Aorta (tissue), 5 donors: ENCODE measurements at regions not wholly inside any gene's neighbourhood (a gene's known extent, or its start where the extent isn't known, plus 50 kb on each side); places are given as distances from the start of the nearest gene placed in this dataset.
"Not testable (repeated sequence)": the region's sequence is repeated elsewhere in the genome, so short reads cannot be mapped to it uniquely, and the experiment has no call there.

Source experiments
- ATAC-seq: fragments of 200-7000 bp; cut with Tn5 transposase; one replicate; pipeline ENCODE4 v1.9.1; 2022; ENCODE audit warnings: moderate library complexity; ENCODE audit not compliant: low FRiP score
- DNase-seq, 2 donors: peaks; one replicate each; pipeline ENCODE4 v3.0.0-alpha.2; 2020
- H3K27ac ChIP-seq, 2 donors: one replicate each; pipeline ENCODE4 v1.5.1; 2013; ENCODE audit warnings: low read length in 2 of 2, mild to moderate bottlenecking in 2 of 2, moderate library complexity in 2 of 2, control low read depth in 1 of 2, inconsistent platforms in 1 of 2, low read depth in 1 of 2
- H3K27me3 ChIP-seq, 2 donors: one replicate each; pipeline ENCODE4 v1.6.1; 2013; ENCODE audit warnings: control low read depth in 1 of 2, low read length in 1 of 2, mild to moderate bottlenecking in 1 of 2, moderate library complexity in 1 of 2; ENCODE audit not compliant: insufficient read depth in 2 of 2, control insufficient read depth in 1 of 2
- H3K36me3 ChIP-seq, 2 donors: one replicate each; pipeline ENCODE4 v1.6.1; 2013; ENCODE audit warnings: control low read depth in 1 of 2, low read length in 1 of 2, mild to moderate bottlenecking in 1 of 2; ENCODE audit not compliant: insufficient read depth in 2 of 2, control insufficient read depth in 1 of 2
- H3K4me1 ChIP-seq, 2 donors: one replicate each; pipeline ENCODE4 v1.6.1; 2013; ENCODE audit warnings: low read length in 2 of 2, control low read depth in 1 of 2, mild to moderate bottlenecking in 1 of 2, moderate library complexity in 1 of 2; ENCODE audit not compliant: insufficient read depth in 2 of 2, control insufficient read depth in 1 of 2
- H3K4me3 ChIP-seq, 2 donors: one replicate each; pipeline ENCODE4 v1.5.1; 2013; ENCODE audit warnings: low read length in 2 of 2, control low read depth in 1 of 2, mild to moderate bottlenecking in 1 of 2
- H3K9me3 ChIP-seq: one replicate; pipeline ENCODE4 v1.6.1; 2013; ENCODE audit warnings: mild to moderate bottlenecking, low read length; ENCODE audit not compliant: control insufficient read depth
- WGBS, 2 donors: extraction: QIAGEN DNeasy Blood & Tissue Kit; methylation state at CpG; one replicate each; pipeline ENCODE4 v1.1.7; 2013; 5-methylcytosine and 5-hydroxymethylcytosine counted together
- intact Hi-C, 2 donors: fragments of 100-400 bp; cut with DNase I; formaldehyde crosslinking; loops; one replicate each; pipeline versions ENCODE4 v1.14.2 to v1.15.0; 2022
- donor health status: healthy with polysubstance abuse.
- donor health status: Bipolar disorder and iron deficiency.
- donor health status: DM: no; HTN: no; CAD: no.
- donor health status: DM: no; HTN: no; CAD: no.
- donor health status: DM: yes; HTN: yes; CAD: no.

- ATAC-seq: no peak
- Histone ChIP-seq H3K4me3 (no peak overlapping the region), H3K27ac (no peak overlapping the region), H3K9me3 (no peaks in the 10 kb centered on the region), H3K27me3 (peaks cover 0 to 1% of the 10 kb centered on the region in 2 donors), H3K36me3 (no peaks in the 10 kb centered on the region), H3K4me1 (no peaks in the 10 kb centered on the region)
- 71 to 74% methylated on average over 6 of the region's 6 CpGs for WGBS, 2 donors
- no peak for DNase-seq
- intact Hi-C loops: no loop called here
These were observed 279.8 kb upstream of the GOT2 start for GRCh38 chr16:59013930-59014329.

- Histone ChIP-seq H3K9me3 (peaks cover 2% of the 10 kb centered on the region), H3K27ac (no peak overlapping the region), H3K27me3 (no peaks in the 10 kb centered on the region), H3K4me3 (no peak overlapping the region), H3K36me3 (no peaks in the 10 kb centered on the region), H3K4me1 (no peaks in the 10 kb centered on the region)
- 83 to 88% methylated on average over 5 of the region's 5 CpGs for WGBS, 2 donors
- no peak for DNase-seq
- intact Hi-C loops: no loop called here
- ATAC-seq: no peak
These were observed 265.6 kb upstream of the GOT2 start for GRCh38 chr16:58999762-59000161.

- H3K36me3 ChIP-seq, DNase-seq, intact Hi-C loops, H3K27ac ChIP-seq, H3K4me1 ChIP-seq, H3K27me3 ChIP-seq, H3K9me3 ChIP-seq, ATAC-seq, H3K4me3 ChIP-seq: not testable (repeated sequence)
- WGBS, 2 donors: 56 to 66% methylated on average over 8 of the region's 8 CpGs
These were observed 258.6 kb upstream of the GOT2 start for GRCh38 chr16:58992755-58993154.

GRCh38 chr16:58983181-58983965, 249.3 kb upstream of the GOT2 start:
- H3K36me3 ChIP-seq, H3K4me3 ChIP-seq, ATAC-seq, H3K27me3 ChIP-seq, intact Hi-C loops, H3K4me1 ChIP-seq, H3K9me3 ChIP-seq, H3K27ac ChIP-seq, DNase-seq: not testable (repeated sequence)
- WGBS, 2 donors: 89% methylated on average over 19 of the region's 19 CpGs

- WGBS, 2 donors: 67 to 82% methylated on average over 1 of the region's 1 CpG
- no peaks in the 10 kb centered on the region for H3K9me3 ChIP-seq
- H3K27me3 ChIP-seq: no peaks in the 10 kb centered on the region
- no peaks in the 10 kb centered on the region for H3K36me3 ChIP-seq
- H3K4me1 ChIP-seq: no peaks in the 10 kb centered on the region
- ATAC-seq (no peak), DNase-seq (no peak)
- intact Hi-C loops: no loop called here
- H3K27ac ChIP-seq: no peak overlapping the region
- H3K4me3 ChIP-seq: no peak overlapping the region
These were observed 236.7 kb upstream of the GOT2 start for GRCh38 chr16:58970775-58971174.

- no peak for DNase-seq
- no peak for ATAC-seq
- Histone ChIP-seq H3K27me3 (no peaks in the 10 kb centered on the region), H3K36me3 (no peaks in the 10 kb centered on the region), H3K4me3 (no peak overlapping the region), H3K27ac (no peak overlapping the region), H3K9me3 (peaks cover 1% of the 10 kb centered on the region), H3K4me1 (no peaks in the 10 kb centered on the region)
- WGBS, 2 donors: 53 to 63% methylated on average over 3 of the region's 3 CpGs
- intact Hi-C loops: no loop called here
These were observed 229.4 kb upstream of the GOT2 start for GRCh38 chr16:58963479-58963878.

GRCh38 chr16:58962811-58963210, 228.7 kb upstream of the GOT2 start:
- H3K4me3 ChIP-seq: no peak overlapping the region
- DNase-seq (no peak), ATAC-seq (no peak)
- 73 to 81% methylated on average over 1 of the region's 1 CpG for WGBS, 2 donors
- intact Hi-C loops: no loop called here
- H3K36me3 ChIP-seq: no peaks in the 10 kb centered on the region
- peaks cover 1% of the 10 kb centered on the region for H3K9me3 ChIP-seq
- no peaks in the 10 kb centered on the region for H3K4me1 ChIP-seq
- H3K27ac ChIP-seq: no peak overlapping the region
- H3K27me3 ChIP-seq: no peaks in the 10 kb centered on the region

GRCh38 chr16:58960484-58960883, 226.4 kb upstream of the GOT2 start:
- Histone ChIP-seq H3K4me1 (no peaks in the 10 kb centered on the region), H3K9me3 (peaks cover 1% of the 10 kb centered on the region), H3K4me3 (no peak overlapping the region), H3K36me3 (no peaks in the 10 kb centered on the region), H3K27ac (no peak overlapping the region), H3K27me3 (no peaks in the 10 kb centered on the region)
- no peak for DNase-seq
- ATAC-seq: no peak
- intact Hi-C loops: no loop called here
- 56 to 60% methylated on average over 4 of the region's 4 CpGs for WGBS, 2 donors

GRCh38 chr16:58960034-58960433, 225.9 kb upstream of the GOT2 start:
- intact Hi-C loops: no loop called here

More at GRCh38 chr16:58960034-58960433, 225.9 kb upstream of the GOT2 start:
- Histone ChIP-seq H3K36me3 (no peaks in the 10 kb centered on the region), H3K27ac (no peak overlapping the region), H3K4me3 (no peak overlapping the region), H3K27me3 (no peaks in the 10 kb centered on the region), H3K4me1 (no peaks in the 10 kb centered on the region), H3K9me3 (peaks cover 1% of the 10 kb centered on the region)
- ATAC-seq (no peak), DNase-seq (no peak)
- 95 to 96% methylated on average over 1 of the region's 1 CpG for WGBS, 2 donors
